Right lobe of liver (tissue), 4 donors: ENCODE measurements at regions not wholly inside any gene's neighbourhood (a gene's known extent, or its start where the extent isn't known, plus 50 kb on each side); places are given as distances from the start of the nearest gene placed in this dataset.

Source experiments
- POLR2A ChIP-seq: fragments of 450-650 bp; IDR thresholded peaks from one replicate; pipeline ENCODE4 v1.6.1; 2017; ENCODE audit warnings: antibody characterized with exemption, mild to moderate bottlenecking
- TF ChIP-seq, protein P1 (sequence below), 4 donors: fragments of 200-600 bp in 3 of 4; fragments of 450-650 bp in 1 of 4; IDR thresholded peaks; one replicate each; pipeline versions ENCODE4 v1.5.1 to v1.8.0; 2016 to 2022; ENCODE audit warnings: antibody characterized with exemption in 4 of 4, mild to moderate bottlenecking in 2 of 4
- donor health status: DM: no; HTN: no; CAD: no.
- donor health status: DM: no; HTN: no; CAD: no.
- donor health status: DM: no; HTN: yes; CAD: no.

DNA sequence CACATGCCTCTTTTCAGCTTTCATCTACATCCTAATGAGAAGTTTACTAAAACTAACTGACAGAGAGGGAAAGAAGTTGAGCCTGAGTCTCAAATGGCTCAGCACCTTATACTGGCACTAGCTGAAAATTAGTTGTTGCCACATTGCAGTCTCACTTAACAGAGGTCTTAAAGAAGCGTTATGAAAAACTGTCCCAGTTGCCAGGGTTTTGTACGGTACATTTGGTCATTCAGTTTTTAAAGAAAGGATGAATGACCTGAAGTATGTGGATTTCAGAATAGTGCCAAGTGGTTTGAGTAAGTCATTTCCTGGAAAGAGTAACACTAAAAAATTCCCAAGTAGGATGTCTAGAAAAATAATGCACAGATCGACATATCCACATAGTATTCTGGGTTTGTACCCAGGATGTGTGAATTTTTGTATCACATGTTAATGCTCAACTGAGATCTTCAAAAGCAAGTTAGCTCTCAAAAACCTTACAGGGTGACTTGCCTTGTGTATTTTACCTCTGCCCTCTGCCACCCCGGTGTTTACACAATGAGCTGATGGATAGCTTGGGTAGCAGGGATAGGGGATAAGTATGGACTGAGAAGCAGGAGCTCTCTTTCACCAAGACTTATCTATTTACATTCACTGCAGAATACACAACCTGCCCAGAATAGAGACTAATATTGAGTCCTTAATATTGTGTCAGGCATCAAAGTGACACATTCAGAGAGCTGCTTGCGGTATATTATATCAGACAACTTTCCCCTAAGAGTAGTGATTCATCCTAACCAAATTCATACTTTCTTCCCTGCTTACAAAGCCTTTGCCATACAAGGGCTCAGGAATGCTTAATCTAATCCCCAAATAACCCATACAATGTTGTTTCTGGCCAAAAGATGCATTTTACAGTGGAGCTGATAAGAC lies 1075.7 kb upstream of the PABPC4L start:
- TF ChIP-seq, protein P1, sequence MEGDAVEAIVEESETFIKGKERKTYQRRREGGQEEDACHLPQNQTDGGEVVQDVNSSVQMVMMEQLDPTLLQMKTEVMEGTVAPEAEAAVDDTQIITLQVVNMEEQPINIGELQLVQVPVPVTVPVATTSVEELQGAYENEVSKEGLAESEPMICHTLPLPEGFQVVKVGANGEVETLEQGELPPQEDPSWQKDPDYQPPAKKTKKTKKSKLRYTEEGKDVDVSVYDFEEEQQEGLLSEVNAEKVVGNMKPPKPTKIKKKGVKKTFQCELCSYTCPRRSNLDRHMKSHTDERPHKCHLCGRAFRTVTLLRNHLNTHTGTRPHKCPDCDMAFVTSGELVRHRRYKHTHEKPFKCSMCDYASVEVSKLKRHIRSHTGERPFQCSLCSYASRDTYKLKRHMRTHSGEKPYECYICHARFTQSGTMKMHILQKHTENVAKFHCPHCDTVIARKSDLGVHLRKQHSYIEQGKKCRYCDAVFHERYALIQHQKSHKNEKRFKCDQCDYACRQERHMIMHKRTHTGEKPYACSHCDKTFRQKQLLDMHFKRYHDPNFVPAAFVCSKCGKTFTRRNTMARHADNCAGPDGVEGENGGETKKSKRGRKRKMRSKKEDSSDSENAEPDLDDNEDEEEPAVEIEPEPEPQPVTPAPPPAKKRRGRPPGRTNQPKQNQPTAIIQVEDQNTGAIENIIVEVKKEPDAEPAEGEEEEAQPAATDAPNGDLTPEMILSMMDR (IDR thresholded peaks at IDR 0.05) = no peak
- TF ChIP-seq POLR2A = no peak
